ES-I3 (cell line): ENCODE measurements at regions not wholly inside any gene's neighbourhood (a gene's known extent, or its start where the extent isn't known, plus 50 kb on each side); places are given as distances from the start of the nearest gene placed in this dataset.

ENCODE experiments used
- H3K36me3 ChIP-seq: 2 replicates; pipeline ENCODE4 v1.6.1; 2013; ENCODE audit warnings: mild to moderate bottlenecking, low read length, control low read depth, moderate library complexity; ENCODE audit not compliant: insufficient read depth
- H3K4me1 ChIP-seq: 2 replicates; pipeline ENCODE4 v1.6.1; 2013; ENCODE audit warnings: mild to moderate bottlenecking, control low read depth, low read length; ENCODE audit not compliant: insufficient read depth
- H3K9ac ChIP-seq: 2 replicates; pipeline ENCODE4 v1.6.1; 2013; ENCODE audit warnings: low read depth, mild to moderate bottlenecking, low read length, moderate library complexity
- H3K9me3 ChIP-seq: 2 replicates; pipeline ENCODE4 v1.6.1; 2013; ENCODE audit warnings: mild to moderate bottlenecking, low read length, moderate library complexity; ENCODE audit not compliant: control insufficient read depth, insufficient read depth

DNA sequence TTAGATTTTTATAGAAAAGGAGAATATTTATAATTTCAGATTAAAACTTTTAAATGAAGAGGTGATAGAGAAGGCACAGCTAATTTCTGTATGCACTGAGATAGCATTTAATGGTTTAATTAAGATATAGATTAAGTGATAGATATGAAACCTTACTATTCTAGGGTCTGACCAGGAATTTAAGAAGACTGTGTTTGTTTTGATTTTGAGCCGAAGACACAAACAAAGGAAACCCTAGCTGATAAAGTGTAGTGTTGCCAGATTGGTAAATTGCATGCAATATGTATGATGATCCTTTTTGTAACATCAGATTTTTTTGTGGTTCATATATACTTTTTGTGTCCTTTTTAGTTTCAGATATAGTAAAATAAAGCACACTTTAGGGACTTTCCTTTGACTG lies 141.8 kb downstream of the ZPLD1 start:
- Histone ChIP-seq H3K9me3 (no peaks in the 10 kb centered on the region), H3K4me1 (no peaks in the 10 kb centered on the region), H3K36me3 (no peaks in the 10 kb centered on the region), H3K9ac (no peak overlapping the region)

DNA sequence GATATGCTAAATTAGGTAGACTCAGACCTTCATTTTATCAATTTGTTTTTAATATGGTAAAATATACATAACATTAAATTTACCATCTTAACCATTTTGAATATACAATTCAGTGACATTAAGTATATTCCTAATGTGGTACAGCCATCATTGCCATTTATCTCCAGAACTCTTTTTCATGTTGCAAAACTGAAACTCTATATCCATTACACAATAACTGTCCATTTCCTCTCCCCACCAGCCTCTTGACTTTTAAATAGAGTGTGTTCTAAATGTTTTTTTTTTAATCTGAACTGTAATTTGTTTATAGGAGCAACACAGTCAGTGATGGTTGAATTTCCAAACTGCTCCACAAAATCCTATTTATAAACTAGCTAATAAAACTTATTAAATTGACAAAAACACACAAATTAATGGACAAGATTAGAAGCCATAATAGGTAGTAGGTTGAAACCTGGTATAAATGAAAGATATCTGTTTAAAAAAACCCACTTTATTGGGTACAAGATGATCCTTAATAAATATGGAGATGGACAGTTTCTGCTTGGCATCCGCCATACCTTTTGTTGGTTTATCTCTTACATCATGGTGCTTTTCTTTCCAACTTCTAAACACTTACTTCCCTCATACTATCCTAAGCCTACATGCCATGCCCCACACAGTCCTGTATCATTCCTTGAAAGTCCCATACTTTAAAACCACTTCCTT lies 142.4 kb downstream of the ZPLD1 start:
- no peaks in the 10 kb centered on the region for H3K4me1 ChIP-seq
- no peak overlapping the region for H3K9ac ChIP-seq
- no peaks in the 10 kb centered on the region for H3K36me3 ChIP-seq
- H3K9me3 ChIP-seq: no peaks in the 10 kb centered on the region

DNA sequence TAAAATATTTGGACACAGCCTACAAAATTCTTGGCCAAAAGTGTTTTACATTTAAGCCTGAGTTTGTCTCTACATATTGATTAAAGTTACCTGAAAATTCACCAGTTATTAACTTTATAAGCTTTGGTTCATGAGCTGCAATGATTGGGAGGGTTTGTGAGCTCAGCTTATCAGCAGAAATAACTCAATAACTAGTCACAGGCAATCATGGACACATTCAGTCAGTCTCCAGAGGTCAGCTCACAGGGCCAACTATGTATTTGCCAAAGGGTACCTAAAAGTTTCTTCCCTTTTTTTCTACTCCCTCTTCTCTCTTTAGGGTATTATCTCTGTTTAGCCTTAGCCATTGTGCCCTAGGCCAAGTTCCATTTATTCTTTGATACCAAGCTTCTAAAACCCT lies 145.9 kb downstream of the ZPLD1 start:
- no peaks in the 10 kb centered on the region for H3K4me1 ChIP-seq
- no peaks in the 10 kb centered on the region for H3K9me3 ChIP-seq
- H3K9ac ChIP-seq: no peak overlapping the region
- H3K36me3 ChIP-seq: no peaks in the 10 kb centered on the region

GRCh38 chr3:102586485-102586884 lies 151.7 kb downstream of the ZPLD1 start:
- no peaks in the 10 kb centered on the region for H3K4me1 ChIP-seq
- no peaks in the 10 kb centered on the region for H3K9me3 ChIP-seq
- no peaks in the 10 kb centered on the region for H3K36me3 ChIP-seq
- H3K9ac ChIP-seq: no peak overlapping the region

- no peaks in the 10 kb centered on the region for H3K36me3 ChIP-seq
- H3K9ac ChIP-seq: no peak overlapping the region
- no peaks in the 10 kb centered on the region for H3K4me1 ChIP-seq
- no peaks in the 10 kb centered on the region for H3K9me3 ChIP-seq
Observed at GRCh38 chr3:102593812-102594602, 159.2 kb downstream of the ZPLD1 start.

DNA sequence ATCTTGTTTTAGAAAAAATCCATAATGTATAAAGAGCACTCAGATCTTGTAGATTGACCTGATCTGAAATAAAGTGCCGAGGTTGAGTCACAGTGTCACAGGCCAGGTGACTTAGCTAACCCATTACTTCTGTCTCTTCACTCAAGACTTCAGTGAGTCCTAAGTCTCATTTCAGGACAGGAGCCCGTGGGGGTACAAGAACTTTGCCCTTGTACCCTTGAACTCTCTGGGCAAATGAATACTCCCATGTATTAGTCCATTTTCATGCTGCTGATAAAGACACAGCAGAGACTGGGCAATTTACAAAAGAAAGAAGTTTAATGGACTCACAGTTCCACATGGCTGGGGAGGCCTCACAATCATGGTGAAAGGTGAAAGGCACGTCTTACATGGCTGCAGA lies 160.2 kb downstream of the ZPLD1 start:
- Histone ChIP-seq H3K4me1 (no peaks in the 10 kb centered on the region), H3K9ac (no peak overlapping the region), H3K36me3 (no peaks in the 10 kb centered on the region), H3K9me3 (no peaks in the 10 kb centered on the region)

DNA sequence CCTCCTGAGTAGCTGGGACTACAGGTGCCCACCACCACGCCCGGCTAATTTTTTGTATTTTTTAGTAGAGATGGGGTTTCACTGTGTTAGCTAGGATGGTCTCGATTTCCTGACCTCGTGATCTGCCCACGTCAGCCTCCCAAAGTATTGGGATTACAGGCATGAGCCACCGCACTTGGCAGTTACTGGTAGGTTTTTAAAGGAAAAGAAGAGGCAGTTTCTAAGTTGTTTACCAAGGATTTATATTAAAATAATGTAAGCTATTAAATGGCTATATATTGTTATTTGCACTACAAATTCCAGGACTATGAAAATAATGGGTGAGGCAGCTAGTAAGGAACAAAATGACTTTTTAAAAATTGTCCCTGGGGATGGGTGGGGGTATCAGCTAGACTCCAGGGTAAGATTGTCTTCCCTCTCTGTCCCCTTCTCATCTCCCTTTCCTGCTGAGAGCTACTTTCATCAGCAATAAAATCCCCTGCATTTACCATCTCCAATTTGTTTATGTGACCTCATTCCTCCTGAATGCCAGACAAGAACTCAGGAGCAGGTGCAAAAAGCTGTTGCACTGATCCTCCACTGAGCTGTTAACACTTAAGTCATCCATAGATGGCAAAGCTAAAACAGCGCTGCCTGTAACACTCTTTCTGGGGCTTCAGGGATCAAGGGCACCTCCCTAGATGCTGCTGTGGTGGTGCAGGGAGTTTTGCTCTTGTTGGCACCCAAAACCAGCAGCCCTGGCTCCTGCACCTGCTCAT lies 165.2 kb downstream of the ZPLD1 start:
- Histone ChIP-seq H3K9ac (no peak overlapping the region), H3K36me3 (no peaks in the 10 kb centered on the region), H3K9me3 (no peaks in the 10 kb centered on the region), H3K4me1 (no peaks in the 10 kb centered on the region)

- H3K9ac ChIP-seq: no peak overlapping the region
- no peaks in the 10 kb centered on the region for H3K36me3 ChIP-seq
- H3K9me3 ChIP-seq: no peaks in the 10 kb centered on the region
- H3K4me1 ChIP-seq: no peaks in the 10 kb centered on the region
Observed at GRCh38 chr3:102605153-102605552, 170.3 kb downstream of the ZPLD1 start.

DNA sequence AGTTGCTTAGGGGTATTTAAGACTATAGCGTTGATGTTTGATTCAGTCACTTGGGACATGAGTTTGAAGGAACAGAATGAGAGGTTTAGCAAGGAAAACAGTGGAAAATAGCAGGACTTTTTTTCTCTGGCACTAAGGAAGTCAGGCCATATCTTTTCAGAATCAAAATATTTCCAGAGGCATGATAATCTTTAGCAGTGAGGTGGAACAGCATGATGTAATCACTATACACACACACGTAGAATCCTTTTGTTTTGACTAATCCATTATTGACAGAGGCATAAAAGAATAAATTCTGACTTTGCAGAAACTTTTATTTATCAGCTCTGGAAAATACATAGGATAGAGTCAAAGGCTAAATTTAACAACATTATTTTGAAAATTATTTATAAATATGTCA lies 174.1 kb downstream of the ZPLD1 start:
- Histone ChIP-seq H3K4me1 (no peaks in the 10 kb centered on the region), H3K9ac (no peak overlapping the region), H3K36me3 (no peaks in the 10 kb centered on the region), H3K9me3 (no peaks in the 10 kb centered on the region)

GRCh38 chr3:102614021-102614569 lies 179.3 kb downstream of the ZPLD1 start:
- H3K9me3 ChIP-seq: no peaks in the 10 kb centered on the region
- H3K36me3 ChIP-seq: no peaks in the 10 kb centered on the region
- H3K4me1 ChIP-seq: peaks cover 6% of the 10 kb centered on the region; the same call in 1 of the 2 replicates
- no peak overlapping the region for H3K9ac ChIP-seq

- peaks cover 6% of the 10 kb centered on the region; the same call in 1 of the 2 replicates for H3K4me1 ChIP-seq
- H3K9ac ChIP-seq: no peak overlapping the region
- no peaks in the 10 kb centered on the region for H3K36me3 ChIP-seq
- H3K9me3 ChIP-seq: no peaks in the 10 kb centered on the region
Observed at GRCh38 chr3:102614585-102614984, 179.8 kb downstream of the ZPLD1 start.

DNA sequence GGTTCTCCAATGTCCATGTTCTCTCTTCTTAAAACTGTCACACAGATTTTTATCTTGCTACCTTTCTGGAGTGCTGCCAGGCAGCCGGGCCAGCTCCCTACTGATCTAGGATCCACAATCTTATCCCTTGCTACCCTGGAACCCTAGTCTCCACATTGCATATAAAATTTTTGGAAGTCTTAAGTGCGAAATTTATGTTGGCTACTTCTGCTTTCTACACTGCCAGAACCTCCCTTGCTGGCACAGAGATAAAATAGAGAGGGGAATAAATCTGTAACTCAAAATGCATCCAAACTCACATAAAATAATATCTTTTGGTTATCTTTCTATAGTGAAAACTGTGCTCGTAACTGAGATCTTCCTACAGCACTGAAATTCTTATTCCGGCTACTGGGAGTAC lies 182.6 kb downstream of the ZPLD1 start:
- H3K4me1 ChIP-seq: peaks cover 6% of the 10 kb centered on the region; the same call in 1 of the 2 replicates
- no peaks in the 10 kb centered on the region for H3K9me3 ChIP-seq
- H3K9ac ChIP-seq: no peak overlapping the region
- no peaks in the 10 kb centered on the region for H3K36me3 ChIP-seq

DNA sequence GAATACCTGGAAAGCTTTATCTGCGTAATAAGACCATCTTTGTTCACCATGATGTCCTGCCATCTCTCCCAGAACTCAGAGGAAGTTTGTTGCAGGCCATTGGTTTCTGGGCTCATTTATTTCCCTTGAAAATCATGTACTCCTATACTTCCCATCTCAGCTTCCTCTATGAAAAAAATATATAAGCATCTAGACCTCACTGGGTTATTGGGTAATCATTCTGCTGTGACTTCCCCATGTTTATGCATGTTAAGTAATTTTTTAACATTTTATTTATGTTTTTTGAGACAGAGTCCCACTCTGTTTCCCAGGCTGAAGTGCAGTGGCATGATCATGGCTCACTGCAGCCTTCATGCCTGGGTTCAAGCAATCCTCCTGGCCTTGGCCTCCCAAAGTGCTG lies 184.5 kb downstream of the ZPLD1 start:
- Histone ChIP-seq H3K9me3 (no peaks in the 10 kb centered on the region), H3K36me3 (no peaks in the 10 kb centered on the region), H3K9ac (no peak overlapping the region), H3K4me1 (peaks cover 6% of the 10 kb centered on the region; the same call in 1 of the 2 replicates)

- no peaks in the 10 kb centered on the region for H3K4me1 ChIP-seq
- H3K9me3 ChIP-seq: no peaks in the 10 kb centered on the region
- H3K36me3 ChIP-seq: no peaks in the 10 kb centered on the region
- H3K9ac ChIP-seq: no peak overlapping the region
Observed at GRCh38 chr3:102629943-102630342, 195.1 kb downstream of the ZPLD1 start.
